Left cardiac atrium (tissue), 4 donors: ENCODE measurements at regions not wholly inside any gene's neighbourhood (a gene's known extent, or its start where the extent isn't known, plus 50 kb on each side); places are given as distances from the start of the nearest gene placed in this dataset.

Experiments
- ATAC-seq, 2 donors: fragments of 200-7000 bp; cut with Tn5 transposase; one replicate each; pipeline ENCODE4 v1.9.1; 2020; ENCODE audit warnings: mild to moderate bottlenecking in 2 of 2, moderate library complexity in 2 of 2
- DNase-seq: peaks from one replicate; pipeline ENCODE4 v3.0.0-alpha.2; 2020
- intact Hi-C, 2 donors: fragments of 100-400 bp; cut with DNase I; formaldehyde crosslinking; loops; one replicate each; pipeline versions ENCODE4 v1.14.1 to v1.15.1; 2022 to 2023
- donor health status: DM: no; HTN: yes; CAD: no.
- donor health status: DM: no; HTN: yes; CAD: no; lungs with severe emphysema.
- donor health status: DM: yes; HTN: yes; CAD: no.
- donor health status: Dilated cardiomyopathy.

- DNase-seq (no peak), ATAC-seq (no peak)
- intact Hi-C loops = no loop called here
These were observed 255.8 kb downstream of the GLRX3 start for GRCh38 chr10:130392031-130392430.

GRCh38 chr10:130393342-130393741 lies 257.2 kb downstream of the GLRX3 start:
- ATAC-seq = no peak
- intact Hi-C loops = no loop called here
- no peak for DNase-seq

- DNase-seq = no peak
- intact Hi-C loops = no loop called here
- ATAC-seq = no peak
These were observed 258.6 kb downstream of the GLRX3 start for GRCh38 chr10:130394832-130395231.

- no peak for DNase-seq
- no peak for ATAC-seq
- intact Hi-C loops = no loop called here
These were observed 259.2 kb downstream of the GLRX3 start for GRCh38 chr10:130395248-130395936.

GRCh38 chr10:130396044-130396443 lies 259.9 kb downstream of the GLRX3 start:
- no peak for DNase-seq
- intact Hi-C loops = no loop called here
- ATAC-seq = no peak

GRCh38 chr10:130398090-130398994 lies 262.2 kb downstream of the GLRX3 start:
- intact Hi-C loops = no loop called here
- no peak for DNase-seq
- no peak for ATAC-seq

- intact Hi-C loops = no loop called here
- DNase-seq (no peak), ATAC-seq (no peak)
These were observed 263.3 kb downstream of the GLRX3 start for GRCh38 chr10:130399425-130399950.

GRCh38 chr10:130400890-130401289 lies 264.7 kb downstream of the GLRX3 start:
- intact Hi-C loops = no loop called here
- no peak for DNase-seq
- ATAC-seq = no peak

- ATAC-seq = no peak
- DNase-seq = no peak
- intact Hi-C loops = no loop called here
These were observed 265.9 kb downstream of the GLRX3 start for GRCh38 chr10:130401860-130402765.

GRCh38 chr10:130403153-130404075 lies 267.2 kb downstream of the GLRX3 start:
- ATAC-seq = no peak
- no peak for DNase-seq
- intact Hi-C loops = no loop called here

GRCh38 chr10:130404476-130405055 lies 268.4 kb downstream of the GLRX3 start:
- ATAC-seq (no peak), DNase-seq (no peak)
- intact Hi-C loops = no loop called here

- ATAC-seq (no peak), DNase-seq (no peak)
- intact Hi-C loops = no loop called here
These were observed 270.9 kb downstream of the GLRX3 start for GRCh38 chr10:130407052-130407451.

- intact Hi-C loops = no loop called here
- DNase-seq (no peak), ATAC-seq (no peak)
These were observed 273.1 kb downstream of the GLRX3 start for GRCh38 chr10:130409331-130409730.

GRCh38 chr10:130409931-130410330 lies 273.7 kb downstream of the GLRX3 start:
- intact Hi-C loops = no loop called here
- DNase-seq (no peak), ATAC-seq (no peak)

GRCh38 chr10:130411496-130412085 lies 275.4 kb downstream of the GLRX3 start:
- intact Hi-C loops = no loop called here
- DNase-seq (no peak), ATAC-seq (no peak)

GRCh38 chr10:130412317-130412716 lies 276.1 kb downstream of the GLRX3 start:
- ATAC-seq = no peak

GRCh38 chr10:130416334-130417150 lies 280.4 kb downstream of the GLRX3 start:
- DNase-seq = no peak
- ATAC-seq = no peak
- intact Hi-C loops = no loop called here

More at GRCh38 chr10:130412317-130412716, 276.1 kb downstream of the GLRX3 start:
- intact Hi-C loops = no loop called here
- no peak for DNase-seq
